GM18870 (cell line): ENCODE measurements at regions not wholly inside any gene's neighbourhood (a gene's known extent, or its start where the extent isn't known, plus 50 kb on each side); places are given as distances from the start of the nearest gene placed in this dataset.
"Not testable (repeated sequence)": the region's sequence is repeated elsewhere in the genome, so short reads cannot be mapped to it uniquely, and the experiment has no call there.

Experiments
- ATAC-seq: cut with Tn5 transposase; IDR thresholded peaks from one replicate; pipeline ENCODE4 v1.9.1; 2021; ENCODE audit warnings: moderate library complexity; ENCODE audit not compliant: unreplicated experiment

DNA sequence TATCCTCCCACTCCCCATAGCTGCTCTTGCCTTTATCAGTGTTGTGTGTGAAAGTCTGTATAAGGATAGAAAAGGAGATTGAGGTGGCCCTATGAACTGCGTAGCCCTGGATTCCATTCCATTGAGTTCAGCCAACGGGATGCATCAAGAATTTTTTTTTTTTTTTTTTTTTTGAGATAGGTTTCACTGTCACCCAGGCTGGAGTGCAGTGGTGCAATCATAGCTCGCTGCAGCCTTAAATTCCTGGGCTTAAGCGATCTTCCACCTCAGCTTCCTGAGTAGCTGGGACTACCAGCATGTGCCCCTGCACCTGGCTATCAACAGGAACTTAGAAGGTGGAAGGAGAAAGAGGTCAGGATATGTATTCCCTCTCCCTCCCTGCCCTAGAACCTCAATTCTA lies 187.2 kb upstream of the SPRY1 start:
- no peak for ATAC-seq

DNA sequence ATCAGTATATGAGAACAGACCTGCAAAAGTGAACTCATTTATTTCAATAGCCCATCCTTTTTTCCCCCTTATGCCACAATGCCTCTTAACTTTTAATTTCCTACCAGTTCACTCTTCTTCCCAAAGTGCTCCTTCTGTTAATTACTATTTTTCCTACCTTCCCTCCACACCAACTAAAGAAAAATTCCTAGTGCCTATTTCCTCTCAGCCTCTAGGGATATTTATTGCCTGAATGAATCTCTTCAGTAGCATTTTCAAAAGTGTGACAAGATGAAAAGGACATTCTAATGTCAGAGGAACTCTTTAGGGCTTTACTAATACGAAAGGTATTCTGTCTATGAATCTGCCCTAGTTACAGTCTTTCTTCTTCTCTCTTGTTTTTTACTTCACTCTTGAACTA lies 181.1 kb upstream of the SPRY1 start:
- ATAC-seq: no peak

DNA sequence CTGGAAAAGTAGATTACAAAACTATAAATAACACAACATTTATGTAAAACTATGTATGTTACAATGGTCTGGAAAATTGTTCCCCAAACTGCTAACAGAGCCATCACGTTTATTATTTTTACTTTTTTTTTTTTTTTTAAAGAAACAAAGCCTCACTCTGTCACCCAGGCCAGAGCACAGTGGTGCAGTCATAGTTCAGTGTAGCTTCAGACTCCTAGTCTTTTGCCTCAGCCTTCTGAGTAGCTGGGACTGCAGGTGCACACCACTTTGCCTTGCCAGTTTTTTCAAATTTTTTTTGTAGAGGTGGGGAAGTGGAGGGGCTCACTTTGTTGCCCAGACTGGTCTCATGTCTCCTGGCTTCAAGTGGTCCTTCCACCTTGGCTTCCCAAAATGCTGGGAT lies 180.1 kb upstream of the SPRY1 start:
- no peak for ATAC-seq

DNA sequence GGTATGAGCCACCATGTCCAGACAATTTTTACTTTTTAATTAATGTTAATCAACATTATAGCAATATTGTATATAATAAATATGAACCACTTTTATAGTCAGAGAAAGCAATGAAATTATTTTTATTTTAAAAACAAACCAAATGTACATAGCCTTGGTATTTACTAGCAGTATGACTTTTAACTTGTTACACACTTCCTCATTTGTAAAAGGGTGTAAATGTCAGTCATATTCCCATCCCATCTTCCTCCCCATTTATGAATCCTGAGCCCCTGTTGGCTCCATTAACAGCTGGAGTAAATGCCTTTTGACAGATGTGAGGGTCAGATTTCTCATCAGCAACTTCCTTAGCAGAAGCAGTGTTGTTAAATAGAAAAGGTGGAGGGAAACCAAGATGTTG lies 179.6 kb upstream of the SPRY1 start:
- no peak for ATAC-seq

DNA sequence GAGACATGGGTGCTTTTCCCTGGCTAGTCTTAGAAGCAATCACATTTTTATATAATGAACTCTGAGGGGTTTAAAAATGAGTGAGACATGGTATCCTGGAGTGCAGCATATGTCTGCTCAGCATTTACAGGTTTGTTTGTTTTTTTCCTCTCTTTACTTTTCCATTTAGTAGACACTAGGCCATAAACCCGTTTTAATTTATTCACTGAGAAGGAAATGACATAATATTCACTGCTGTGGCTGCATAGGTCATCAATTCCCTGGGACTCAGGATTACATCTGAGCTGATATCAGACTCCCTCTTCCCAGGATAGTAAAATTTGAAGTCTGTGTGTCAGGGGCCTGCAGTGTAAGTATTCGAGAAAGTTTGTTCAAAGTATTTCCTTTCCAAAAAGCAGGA lies 178.9 kb upstream of the SPRY1 start:
- no peak for ATAC-seq

DNA sequence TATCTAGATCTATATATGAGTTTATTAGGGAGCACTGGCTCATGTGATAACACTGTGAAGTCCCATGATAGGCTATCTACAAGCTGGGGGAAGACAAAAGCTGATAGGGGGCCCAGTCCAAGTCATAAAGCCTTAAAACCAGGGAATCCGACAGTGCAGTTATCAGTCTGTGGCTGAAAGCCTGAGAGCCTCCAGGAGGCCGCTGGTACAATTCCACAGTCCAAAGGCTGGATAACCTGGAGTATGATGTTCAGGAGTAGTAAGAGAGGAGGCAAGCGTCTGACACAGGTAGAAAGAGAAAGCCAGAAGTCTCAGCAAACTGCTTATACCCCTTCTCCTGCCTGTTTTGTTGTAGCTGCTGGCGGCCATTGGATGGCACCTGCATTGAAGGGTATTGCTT lies 177.6 kb upstream of the SPRY1 start:
- no peak for ATAC-seq

DNA sequence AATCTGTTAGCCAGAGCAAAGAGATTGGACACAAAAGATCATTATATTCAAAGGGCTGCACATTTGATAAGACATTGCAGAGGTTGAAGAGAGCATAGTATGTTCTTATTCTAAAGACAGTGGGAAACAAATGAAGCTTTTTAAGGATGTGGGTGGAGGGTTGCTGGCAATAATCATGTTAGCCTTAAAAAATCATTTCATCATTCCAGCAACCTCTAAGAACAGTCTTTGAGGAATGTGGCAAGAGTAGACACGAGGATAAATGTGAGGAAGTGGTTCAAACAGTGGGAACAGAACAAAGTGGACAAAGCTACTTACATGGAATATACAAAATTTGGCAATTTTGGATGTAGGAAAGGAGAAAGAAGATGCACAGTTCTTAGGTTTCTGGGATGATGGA lies 167.3 kb upstream of the SPRY1 start:
- ATAC-seq: no peak

DNA sequence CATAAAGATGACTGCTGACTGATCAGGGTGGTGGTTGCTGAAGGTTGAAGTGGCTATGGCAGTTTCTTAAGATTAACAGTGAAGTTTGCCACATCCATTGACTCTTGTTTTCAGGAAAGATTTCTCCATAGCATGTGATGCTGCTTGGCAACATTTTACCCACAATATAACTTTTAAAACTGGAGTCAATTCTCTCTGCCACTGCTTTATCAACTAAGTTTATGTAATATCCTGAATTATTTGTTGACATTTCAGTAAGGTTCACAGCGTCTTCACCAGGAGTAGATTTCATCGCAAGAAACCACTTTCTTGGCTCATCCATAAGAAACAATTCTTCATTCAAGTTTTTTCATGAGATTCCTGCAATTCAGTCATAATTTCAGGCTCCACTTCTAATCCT lies 166.5 kb upstream of the SPRY1 start:
- ATAC-seq: no peak

DNA sequence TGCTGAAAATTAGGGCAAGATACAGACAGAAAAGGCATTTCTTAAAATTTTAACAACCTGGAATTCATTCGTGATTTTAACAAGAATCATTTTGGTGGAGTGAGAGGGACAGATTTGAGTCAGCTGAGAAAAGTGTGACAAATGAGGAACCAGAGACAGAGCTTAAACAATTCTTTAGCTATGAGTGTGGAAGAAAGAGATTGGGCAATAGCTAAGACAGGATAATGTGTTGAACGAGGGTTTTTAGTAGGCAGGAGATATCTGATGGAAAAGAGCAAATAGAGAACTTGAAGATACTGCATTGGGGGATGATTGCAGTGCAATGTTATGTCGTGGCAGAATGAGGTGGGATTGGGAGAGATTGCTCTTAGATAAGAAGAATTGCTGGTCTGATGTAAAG lies 164.2 kb upstream of the SPRY1 start:
- ATAC-seq: no peak

DNA sequence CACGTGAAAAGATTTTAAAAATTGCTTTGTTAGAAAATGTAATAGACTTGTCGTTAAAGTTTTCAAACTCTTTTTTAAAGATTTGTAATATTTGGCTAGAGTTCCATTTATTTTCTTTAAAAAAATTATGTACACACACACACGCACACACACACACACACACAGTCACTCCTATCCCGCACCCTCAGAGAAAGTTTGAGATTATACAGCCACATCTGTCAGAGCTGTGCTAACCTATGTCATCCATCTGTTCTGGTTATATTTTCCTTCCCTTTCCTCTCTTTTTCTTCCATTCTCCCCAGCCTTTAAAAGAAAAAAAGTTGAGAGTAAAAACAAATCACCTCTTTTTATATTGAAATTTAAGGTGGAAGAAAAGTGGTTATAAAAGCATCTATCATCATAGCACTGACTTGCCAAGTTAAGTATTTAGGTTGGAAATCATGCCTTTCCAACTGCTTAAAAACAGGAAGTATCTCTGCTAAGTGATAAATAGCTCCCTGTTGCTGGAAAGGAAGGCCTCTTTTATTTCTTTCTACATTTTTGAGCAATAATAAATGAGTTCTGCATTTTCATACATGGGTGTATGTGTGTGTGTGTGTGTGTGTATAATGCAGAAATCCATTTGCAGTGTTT lies 163.3 kb upstream of the SPRY1 start:
- no peak for ATAC-seq

DNA sequence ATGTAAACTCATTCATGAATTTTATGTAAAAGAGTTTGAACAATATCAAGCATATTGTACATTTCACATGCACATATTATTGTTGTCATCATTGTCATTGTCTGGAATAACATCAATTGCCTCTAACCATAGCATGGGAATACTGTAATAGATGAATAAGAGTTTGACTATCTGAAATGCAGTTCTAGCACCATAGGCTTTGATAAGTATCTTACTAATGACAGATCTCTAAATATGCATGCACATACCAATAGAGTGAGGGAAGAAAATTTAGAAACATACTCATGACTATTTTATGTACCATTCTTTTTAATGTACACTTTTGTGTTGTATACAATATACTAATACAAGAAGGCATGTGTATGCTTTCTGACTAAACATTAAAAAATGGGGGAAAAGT lies 161.6 kb upstream of the SPRY1 start:
- ATAC-seq: no peak

DNA sequence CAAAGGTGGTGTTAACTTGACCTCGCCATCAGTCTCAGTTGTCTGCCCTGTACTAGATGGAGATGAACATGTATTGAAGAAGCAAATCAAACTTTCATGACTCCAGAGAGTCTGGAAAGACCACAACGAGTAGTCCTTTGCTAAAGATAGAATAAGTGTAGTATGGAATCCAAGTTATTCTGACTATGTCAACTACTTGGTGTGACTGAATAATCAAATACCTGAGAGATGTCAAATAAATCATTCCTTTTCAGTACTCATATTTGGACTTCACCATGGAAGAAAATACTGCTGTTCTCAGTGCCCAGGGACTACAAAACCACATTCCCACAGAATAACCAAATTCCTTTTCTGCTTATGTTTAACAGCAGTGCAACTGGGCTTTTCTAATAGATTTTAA lies 161.2 kb upstream of the SPRY1 start:
- no peak for ATAC-seq

DNA sequence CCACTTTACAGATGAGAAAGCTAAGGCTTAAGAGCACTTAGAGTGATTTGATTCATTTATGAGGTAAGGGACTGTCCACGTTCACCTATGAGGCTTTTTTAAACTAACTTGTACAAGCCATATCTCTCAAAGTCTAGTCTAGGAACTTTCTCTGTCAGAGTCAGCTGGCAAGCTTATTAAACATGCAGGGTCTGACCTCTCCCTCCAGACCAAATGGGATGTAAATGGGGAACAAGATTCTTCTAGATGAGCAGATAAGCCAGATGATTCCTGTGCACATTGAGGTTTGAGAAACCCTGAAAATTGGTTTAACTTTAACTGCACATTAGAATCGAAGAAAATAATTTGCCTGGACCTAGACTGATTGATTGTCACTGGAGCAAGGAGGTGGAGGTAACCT lies 160.0 kb upstream of the SPRY1 start:
- no peak for ATAC-seq

DNA sequence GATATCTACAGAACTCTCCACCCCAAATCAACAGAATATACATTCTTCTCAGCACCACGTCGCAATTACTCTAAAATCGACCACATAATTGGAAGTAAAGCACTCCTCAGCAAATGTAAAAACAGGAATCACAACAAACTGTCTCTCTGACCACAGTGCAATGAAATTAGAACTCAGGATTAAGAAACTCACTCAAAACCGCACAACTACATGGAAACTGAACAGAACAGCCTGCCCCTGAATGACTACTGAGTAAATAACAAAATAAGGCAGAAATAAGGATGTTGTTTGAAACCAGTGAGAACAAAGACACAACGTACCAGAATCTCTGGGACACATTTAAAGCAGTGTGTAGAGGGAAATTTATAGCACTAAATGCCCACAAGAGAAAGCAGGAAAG lies 156.3 kb upstream of the SPRY1 start:
- not testable (repeated sequence) for ATAC-seq

DNA sequence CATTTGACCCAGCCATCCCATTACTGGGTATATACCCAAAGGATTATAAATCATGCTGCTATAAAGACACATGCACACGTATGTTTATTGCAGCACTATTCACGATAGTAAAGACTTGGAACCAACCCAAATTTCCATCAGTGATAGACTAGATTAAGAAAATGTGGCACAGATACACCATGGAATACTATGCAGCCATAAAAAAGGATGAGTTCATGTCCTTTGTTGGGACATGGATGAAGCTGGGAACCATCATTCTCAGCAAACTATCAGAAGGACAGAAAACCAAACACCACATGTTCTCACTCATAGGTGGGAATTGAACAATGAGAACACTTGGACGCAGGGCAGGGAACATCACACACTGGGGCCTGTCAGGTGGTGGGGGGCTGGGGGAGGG lies 153.4 kb upstream of the SPRY1 start:
- ATAC-seq: not testable (repeated sequence)

DNA sequence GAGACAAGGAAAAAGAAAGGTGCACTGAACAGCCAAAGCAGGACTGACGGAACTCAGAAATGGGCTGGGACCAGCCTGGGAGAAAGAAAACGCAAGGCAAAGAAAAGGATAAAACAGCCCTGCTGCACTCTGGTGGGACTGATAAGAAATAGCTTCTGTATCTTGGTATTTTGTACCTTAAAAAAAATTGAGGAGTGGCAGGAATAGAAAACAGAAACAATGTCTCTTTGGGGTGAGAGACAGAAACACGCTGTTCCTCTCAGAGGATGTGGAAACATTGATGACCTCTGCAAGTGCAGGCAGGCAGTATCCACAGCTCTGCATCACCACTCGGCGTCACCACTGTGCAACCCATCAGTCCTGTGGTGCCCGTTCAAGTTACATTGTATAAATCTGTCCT lies 152.5 kb upstream of the SPRY1 start:
- no peak for ATAC-seq

DNA sequence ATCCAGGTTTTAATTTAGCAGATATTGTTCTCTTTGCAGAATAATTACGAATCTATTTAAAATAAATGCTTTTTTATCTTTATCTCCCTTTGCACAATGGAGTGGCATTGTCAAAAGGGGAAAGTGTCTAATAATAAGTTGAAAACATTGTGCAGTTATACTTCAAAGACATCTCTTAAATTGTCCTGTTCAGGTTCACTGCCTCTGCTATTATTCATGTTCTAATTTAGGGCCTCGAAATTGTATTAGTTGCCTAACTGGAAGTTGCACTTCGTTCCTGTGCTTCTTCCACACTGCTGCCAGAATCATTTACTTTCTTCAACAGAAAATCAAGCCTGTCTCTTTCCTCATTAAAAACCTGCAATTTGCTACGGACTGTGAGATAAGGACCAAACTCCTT lies 150.5 kb upstream of the SPRY1 start:
- no peak for ATAC-seq

DNA sequence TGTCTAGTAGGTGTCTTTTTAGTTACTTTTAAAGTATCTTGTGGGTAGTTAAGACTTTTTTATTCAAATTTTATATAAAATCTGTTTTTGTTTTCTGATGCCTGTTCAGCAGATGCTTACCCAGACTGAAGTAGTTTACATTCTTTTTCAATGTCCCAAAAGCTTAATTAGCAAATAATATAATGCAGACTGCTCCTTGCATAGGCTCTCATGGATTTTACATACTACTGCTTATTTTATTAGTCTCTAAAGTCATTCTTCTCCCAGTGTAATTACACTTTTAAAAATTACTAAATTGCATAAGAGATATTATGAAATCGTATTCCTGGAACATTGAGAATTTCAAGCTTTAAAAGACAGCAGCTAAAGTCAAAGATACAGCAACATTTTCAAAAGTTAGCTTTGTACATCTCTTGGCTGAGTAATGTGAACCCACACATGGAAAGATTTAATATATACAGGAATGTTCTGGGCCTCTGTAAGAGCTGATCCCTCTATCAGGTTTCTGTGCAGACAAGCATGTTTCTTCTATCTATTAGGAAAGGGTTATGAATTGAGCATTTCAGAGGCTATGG lies 148.4 kb upstream of the SPRY1 start:
- ATAC-seq: no peak

DNA sequence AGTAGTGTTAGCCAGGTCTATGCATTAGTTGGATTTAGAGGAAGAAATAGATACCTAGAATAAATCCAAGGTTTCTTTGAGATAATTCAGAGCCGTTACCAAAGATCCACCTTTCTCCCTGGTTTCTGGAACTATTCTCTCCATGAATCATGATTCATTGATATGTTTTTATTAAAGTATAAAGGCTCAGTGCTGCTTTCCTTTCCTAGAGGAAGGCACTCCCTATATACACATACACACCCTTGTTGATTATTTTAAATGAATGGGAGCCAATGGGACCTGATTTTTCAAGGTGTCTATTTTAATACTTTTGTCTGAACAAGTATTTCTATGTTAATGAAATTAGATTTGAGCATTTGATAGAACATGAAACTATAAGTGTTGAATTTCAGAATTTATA lies 146.8 kb upstream of the SPRY1 start:
- no peak for ATAC-seq

DNA sequence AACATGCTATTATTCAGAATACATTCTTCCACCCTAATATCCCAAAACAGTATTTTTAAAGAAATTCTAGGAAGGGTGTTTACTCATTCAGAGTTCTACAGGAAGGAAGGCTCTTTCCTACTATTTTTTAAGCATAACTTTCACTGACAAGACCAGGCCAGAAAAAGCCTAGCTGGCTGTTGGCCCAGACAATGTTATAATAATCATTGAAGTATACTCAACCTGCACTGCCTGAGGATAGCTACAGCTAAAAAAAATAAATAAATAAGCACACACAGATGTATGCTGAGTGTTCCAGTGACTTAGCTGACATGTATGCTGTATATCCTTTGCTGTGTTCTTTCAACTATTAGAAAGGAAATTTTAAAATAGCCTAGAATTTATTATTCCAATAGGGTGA lies 145.8 kb upstream of the SPRY1 start:
- ATAC-seq: no peak

DNA sequence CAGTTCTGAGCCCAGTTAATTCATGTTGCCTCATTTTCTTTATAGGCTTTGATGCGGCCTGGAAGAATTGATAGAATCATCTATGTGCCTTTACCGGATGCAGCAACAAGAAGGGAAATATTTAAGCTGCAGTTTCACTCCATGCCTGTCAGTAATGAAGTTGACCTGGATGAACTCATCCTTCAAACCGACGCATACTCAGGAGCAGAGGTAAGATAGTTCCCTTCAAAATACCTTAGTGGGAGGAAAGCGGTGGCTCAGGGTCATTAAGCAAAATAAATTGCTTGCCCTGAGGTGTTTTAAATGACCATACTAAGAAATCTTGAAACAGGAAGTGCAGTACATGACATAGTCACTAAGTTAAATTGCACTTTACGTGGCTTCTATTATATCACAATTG lies 140.6 kb upstream of the SPRY1 start:
- ATAC-seq: no peak

DNA sequence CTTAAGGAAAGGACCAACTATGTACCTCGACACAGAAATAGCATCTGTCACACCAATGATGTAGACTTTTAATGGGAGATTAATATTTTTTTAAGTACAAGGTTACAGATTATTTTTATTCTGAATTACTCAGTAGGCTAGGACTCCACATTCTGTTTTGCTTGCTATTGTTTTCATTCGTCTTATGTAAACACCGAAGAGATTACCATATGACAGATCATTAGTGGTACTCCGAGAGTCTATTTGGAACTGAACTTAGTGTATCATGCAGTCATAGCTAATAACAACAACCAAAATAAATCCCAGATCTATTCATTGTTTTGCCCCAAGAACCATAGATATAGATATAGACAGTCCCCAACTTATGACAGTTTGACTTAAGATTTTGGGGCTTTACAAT lies 139.7 kb upstream of the SPRY1 start:
- ATAC-seq: no peak

DNA sequence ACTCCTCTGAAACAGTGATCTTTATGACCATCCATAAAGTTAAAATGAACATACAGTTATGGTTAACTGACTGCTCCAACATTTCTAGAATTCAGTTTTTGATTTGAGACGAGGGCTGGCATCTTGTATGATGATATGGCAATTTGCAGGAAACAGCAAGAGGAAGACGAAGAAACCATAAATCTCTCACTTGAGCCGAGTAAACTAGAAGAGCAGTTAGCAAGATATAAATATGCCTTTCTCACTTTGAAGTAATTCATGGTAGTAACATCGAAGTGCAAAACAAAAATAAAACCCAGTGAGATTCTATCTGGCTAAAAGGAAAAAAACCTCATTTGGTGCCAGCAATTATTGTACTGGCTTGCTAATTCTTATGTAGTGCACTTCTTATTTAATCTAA lies 139.0 kb upstream of the SPRY1 start:
- no peak for ATAC-seq
